ENCODE measurements at regions not wholly inside any gene's neighbourhood (a gene's known extent, or its start where the extent isn't known, plus 50 kb on each side); places are given as distances from the start of the nearest gene placed in this dataset.

- ChIA-PET CTCF (no interaction called here), POLR2A (no interaction called here)
- no peak for DNase-seq (ENCODE audit: extremely low spot score)
- no peak for TF ChIP-seq L3MBTL2 (conservative IDR thresholded peaks at IDR 0.05)
- TF ChIP-seq FOXM1 (IDR thresholded peaks at IDR 0.05; ENCODE audit: borderline replicate concordance) = no peak
- no peak for TF ChIP-seq FOXK2 (IDR thresholded peaks at IDR 0.05)
- no peak for TF ChIP-seq HDGF (IDR thresholded peaks at IDR 0.05; ENCODE audit: borderline replicate concordance)
- no peak for TF ChIP-seq SP1 (IDR thresholded peaks at IDR 0.05)
- no peak for TF ChIP-seq TARDBP (IDR thresholded peaks at IDR 0.05)
- TF ChIP-seq ELF4 (IDR thresholded peaks at IDR 0.05) = no peak
- no peak for TF ChIP-seq NFRKB (IDR thresholded peaks at IDR 0.05)
- TF ChIP-seq ZNF384 (IDR thresholded peaks at IDR 0.05) = no peak
- TF ChIP-seq BHLHE40 (IDR thresholded peaks at IDR 0.05; ENCODE audit: borderline replicate concordance) = no peak
Observed at GRCh38 chr1:29629814-29630516, 393.6 kb downstream of the PTPRU start.

GRCh38 chr1:29629401-29629800 is 393.1 kb downstream of the PTPRU start:
- no peak for DNase-seq (ENCODE audit: extremely low spot score)
- TF ChIP-seq ARNT (IDR thresholded peaks at IDR 0.05) (no peak), NFRKB (IDR thresholded peaks at IDR 0.05) (no peak), FOXM1 (IDR thresholded peaks at IDR 0.05; ENCODE audit: borderline replicate concordance) (no peak), ELF4 (IDR thresholded peaks at IDR 0.05) (no peak), SP1 (IDR thresholded peaks at IDR 0.05) (no peak), FOXK2 (IDR thresholded peaks at IDR 0.05) (no peak), PKNOX1 (IDR thresholded peaks at IDR 0.05) (no peak), HDGF (IDR thresholded peaks at IDR 0.05; ENCODE audit: borderline replicate concordance) (no peak), BHLHE40 (IDR thresholded peaks at IDR 0.05; ENCODE audit: borderline replicate concordance) (no peak), L3MBTL2 (conservative IDR thresholded peaks at IDR 0.05) (no peak), FOXA1 (IDR thresholded peaks at IDR 0.05) (no peak), TARDBP (IDR thresholded peaks at IDR 0.05) (no peak), ZNF384 (IDR thresholded peaks at IDR 0.05) (no peak)
- ChIA-PET POLR2A (no interaction called here), CTCF (no interaction called here)

GRCh38 chr1:29628190-29628589 is 391.9 kb downstream of the PTPRU start:
- POLR2A ChIA-PET = no interaction called here
- DNase-seq (ENCODE audit: extremely low spot score) = no peak
- TF ChIP-seq PKNOX1 (IDR thresholded peaks at IDR 0.05) = no peak
- no peak for TF ChIP-seq NFRKB (IDR thresholded peaks at IDR 0.05)
- no peak for TF ChIP-seq ZNF384 (IDR thresholded peaks at IDR 0.05)
- no peak for TF ChIP-seq TARDBP (IDR thresholded peaks at IDR 0.05)
- no peak for TF ChIP-seq SP1 (IDR thresholded peaks at IDR 0.05)
- TF ChIP-seq FOXM1 (IDR thresholded peaks at IDR 0.05; ENCODE audit: borderline replicate concordance) = no peak
- TF ChIP-seq FOXA1 (IDR thresholded peaks at IDR 0.05) = no peak
- TF ChIP-seq SUZ12 (IDR thresholded peaks at IDR 0.05) = no peak
- TF ChIP-seq L3MBTL2 (conservative IDR thresholded peaks at IDR 0.05) = no peak
- no peak for TF ChIP-seq ELF4 (IDR thresholded peaks at IDR 0.05)
- TF ChIP-seq CTBP1 (IDR thresholded peaks at IDR 0.05; ENCODE audit: borderline replicate concordance) = no peak
- no peak for TF ChIP-seq ARNT (IDR thresholded peaks at IDR 0.05)
- CTCF ChIA-PET = no interaction called here

GRCh38 chr1:29626726-29627125 is 390.4 kb downstream of the PTPRU start:
- no peak for TF ChIP-seq FOXM1 (IDR thresholded peaks at IDR 0.05; ENCODE audit: borderline replicate concordance)
- ChIA-PET POLR2A (no interaction called here), CTCF (no interaction called here)

GRCh38 chr1:29626066-29626465 is 389.7 kb downstream of the PTPRU start:
- CTCF ChIA-PET = no interaction called here

More at GRCh38 chr1:29626726-29627125, 390.4 kb downstream of the PTPRU start:
- DNase-seq (ENCODE audit: extremely low spot score) = no peak

GRCh38 chr1:29625084-29625420 is 388.7 kb downstream of the PTPRU start:
- ChIA-PET POLR2A (no interaction called here), CTCF (interaction anchor here (0.5 kb wide), 1 partner anchor 12 kb away, joined by 3 read pairs; no protein-coding TSS in a partner anchor)
- TF ChIP-seq FOXK2 (IDR thresholded peaks at IDR 0.05) = no peak
- DNase-seq (ENCODE audit: extremely low spot score) = no peak

More at GRCh38 chr1:29626066-29626465, 389.7 kb downstream of the PTPRU start:
- DNase-seq (ENCODE audit: extremely low spot score) = no peak
- TF ChIP-seq ARNT (IDR thresholded peaks at IDR 0.05) (no peak), BHLHE40 (IDR thresholded peaks at IDR 0.05; ENCODE audit: borderline replicate concordance) (no peak), ELF4 (IDR thresholded peaks at IDR 0.05) (no peak)
- POLR2A ChIA-PET = no interaction called here

GRCh38 chr1:29624320-29625083 is 388.2 kb downstream of the PTPRU start:
- no peak for DNase-seq (ENCODE audit: extremely low spot score)
- ChIA-PET POLR2A (no interaction called here), CTCF (interaction anchor here (0.5 to 0.6 kb wide), 2 partner anchors 13 kb away, joined by 3 to 5 read pairs; no protein-coding TSS in a partner anchor)
- TF ChIP-seq LEF1 (IDR thresholded peaks at IDR 0.05; ENCODE audit: borderline replicate concordance) (no peak), SP1 (IDR thresholded peaks at IDR 0.05) (no peak), TARDBP (IDR thresholded peaks at IDR 0.05) (no peak), ARNT (IDR thresholded peaks at IDR 0.05) (no peak), FOXA1 (IDR thresholded peaks at IDR 0.05) (no peak), ELF4 (IDR thresholded peaks at IDR 0.05) (no peak)
